Endothelial cell (in vitro differentiated cells): ENCODE measurements at regions not wholly inside any gene's neighbourhood (a gene's known extent, or its start where the extent isn't known, plus 50 kb on each side); places are given as distances from the start of the nearest gene placed in this dataset.

Source experiments
- DNase-seq: peaks from one replicate; pipeline ENCODE4 v3.0.0; 2021; ENCODE audit warnings: low spot score
- H3K27ac Mint-ChIP-seq: one replicate; pipeline ENCODE4 v1.8.0; 2021; ENCODE audit warnings: mixed read lengths, inconsistent platforms; ENCODE audit not compliant: unreplicated experiment
- H3K27me3 Mint-ChIP-seq: one replicate; pipeline ENCODE4 v1.8.0; 2021; ENCODE audit warnings: mild to moderate bottlenecking, moderate library complexity, mixed read lengths, inconsistent platforms; ENCODE audit not compliant: unreplicated experiment
- H3K36me3 Mint-ChIP-seq: one replicate; pipeline ENCODE4 v1.8.0; 2021; ENCODE audit warnings: mild to moderate bottlenecking, low read depth, mixed read lengths, inconsistent platforms; ENCODE audit not compliant: unreplicated experiment
- H3K4me1 Mint-ChIP-seq: one replicate; pipeline ENCODE4 v1.8.0; 2021; ENCODE audit warnings: mild to moderate bottlenecking, mixed read lengths, inconsistent platforms; ENCODE audit not compliant: unreplicated experiment
- H3K4me3 Mint-ChIP-seq: one replicate; pipeline ENCODE4 v1.8.0; 2021; ENCODE audit warnings: mild to moderate bottlenecking, mixed read lengths, inconsistent platforms; ENCODE audit not compliant: unreplicated experiment
- H3K9me3 Mint-ChIP-seq: one replicate; pipeline ENCODE4 v1.8.0; 2021; ENCODE audit warnings: mixed read lengths, inconsistent platforms; ENCODE audit not compliant: unreplicated experiment
- TF ChIP-seq, protein P1 (sequence below): fragments of 200-600 bp; sonication (generic); IDR thresholded peaks from one replicate; pipeline ENCODE4 v1.5.0; 2021; ENCODE audit warnings: antibody characterized with exemption; ENCODE audit not compliant: unreplicated experiment

DNA sequence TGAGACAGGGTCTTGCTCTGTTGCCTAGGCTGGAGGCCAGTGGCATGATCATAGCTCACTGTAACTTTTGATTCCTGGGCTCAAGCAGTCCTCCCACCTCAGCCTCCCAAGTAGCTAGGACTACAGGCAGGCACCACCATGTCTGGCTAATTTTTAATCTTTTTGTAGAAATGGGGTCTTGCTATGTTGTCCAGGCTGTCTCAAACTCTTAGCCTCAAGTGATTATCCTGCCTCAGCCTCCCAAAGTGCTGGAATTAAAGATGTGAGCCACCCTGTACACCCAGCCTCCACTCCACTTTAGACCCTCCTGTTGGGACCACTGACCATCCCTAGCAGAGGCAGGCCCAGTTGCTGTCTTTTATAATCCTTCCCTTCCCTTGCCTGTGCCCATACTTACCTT lies 63.3 kb upstream of the OSBPL8 start:
- no peak overlapping the region for H3K27ac Mint-ChIP-seq
- DNase-seq, result no peak

DNA sequence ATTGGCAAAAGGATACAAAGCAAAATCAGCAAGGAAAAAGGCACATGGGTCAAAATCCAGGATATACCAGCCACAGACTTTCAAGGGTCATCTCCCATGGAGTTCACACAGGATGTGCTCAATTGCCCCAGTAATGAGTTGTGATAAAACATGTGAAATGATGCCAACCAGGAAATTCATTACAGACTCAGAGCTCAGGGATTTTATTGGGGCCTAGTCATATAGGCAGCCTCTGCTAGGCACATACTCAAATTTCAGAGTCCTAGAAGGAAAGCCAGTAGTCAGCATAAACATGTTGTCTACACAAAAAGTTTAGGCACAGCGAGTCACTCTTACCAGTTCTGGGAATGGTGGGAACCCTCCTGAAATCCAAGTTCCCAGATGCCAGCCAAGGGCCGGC lies 64.4 kb upstream of the OSBPL8 start:
- Mint-ChIP-seq H3K4me1 (peaks cover 8% of the 10 kb centered on the region), H3K4me3 (no peak overlapping the region), H3K27me3 (no peaks in the 10 kb centered on the region), H3K36me3 (no peaks in the 10 kb centered on the region), H3K9me3 (no peaks in the 10 kb centered on the region), H3K27ac (no peak overlapping the region)
- DNase-seq, result no peak
- TF ChIP-seq, protein P1, sequence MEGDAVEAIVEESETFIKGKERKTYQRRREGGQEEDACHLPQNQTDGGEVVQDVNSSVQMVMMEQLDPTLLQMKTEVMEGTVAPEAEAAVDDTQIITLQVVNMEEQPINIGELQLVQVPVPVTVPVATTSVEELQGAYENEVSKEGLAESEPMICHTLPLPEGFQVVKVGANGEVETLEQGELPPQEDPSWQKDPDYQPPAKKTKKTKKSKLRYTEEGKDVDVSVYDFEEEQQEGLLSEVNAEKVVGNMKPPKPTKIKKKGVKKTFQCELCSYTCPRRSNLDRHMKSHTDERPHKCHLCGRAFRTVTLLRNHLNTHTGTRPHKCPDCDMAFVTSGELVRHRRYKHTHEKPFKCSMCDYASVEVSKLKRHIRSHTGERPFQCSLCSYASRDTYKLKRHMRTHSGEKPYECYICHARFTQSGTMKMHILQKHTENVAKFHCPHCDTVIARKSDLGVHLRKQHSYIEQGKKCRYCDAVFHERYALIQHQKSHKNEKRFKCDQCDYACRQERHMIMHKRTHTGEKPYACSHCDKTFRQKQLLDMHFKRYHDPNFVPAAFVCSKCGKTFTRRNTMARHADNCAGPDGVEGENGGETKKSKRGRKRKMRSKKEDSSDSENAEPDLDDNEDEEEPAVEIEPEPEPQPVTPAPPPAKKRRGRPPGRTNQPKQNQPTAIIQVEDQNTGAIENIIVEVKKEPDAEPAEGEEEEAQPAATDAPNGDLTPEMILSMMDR, result no peak

More for the DNA sequence above, 63.3 kb upstream of the OSBPL8 start:
- Mint-ChIP-seq H3K27me3 (no peaks in the 10 kb centered on the region), H3K36me3 (no peaks in the 10 kb centered on the region), H3K4me1 (peaks cover 8% of the 10 kb centered on the region), H3K9me3 (no peaks in the 10 kb centered on the region), H3K4me3 (no peak overlapping the region)
- TF ChIP-seq, protein P1, result no peak

DNA sequence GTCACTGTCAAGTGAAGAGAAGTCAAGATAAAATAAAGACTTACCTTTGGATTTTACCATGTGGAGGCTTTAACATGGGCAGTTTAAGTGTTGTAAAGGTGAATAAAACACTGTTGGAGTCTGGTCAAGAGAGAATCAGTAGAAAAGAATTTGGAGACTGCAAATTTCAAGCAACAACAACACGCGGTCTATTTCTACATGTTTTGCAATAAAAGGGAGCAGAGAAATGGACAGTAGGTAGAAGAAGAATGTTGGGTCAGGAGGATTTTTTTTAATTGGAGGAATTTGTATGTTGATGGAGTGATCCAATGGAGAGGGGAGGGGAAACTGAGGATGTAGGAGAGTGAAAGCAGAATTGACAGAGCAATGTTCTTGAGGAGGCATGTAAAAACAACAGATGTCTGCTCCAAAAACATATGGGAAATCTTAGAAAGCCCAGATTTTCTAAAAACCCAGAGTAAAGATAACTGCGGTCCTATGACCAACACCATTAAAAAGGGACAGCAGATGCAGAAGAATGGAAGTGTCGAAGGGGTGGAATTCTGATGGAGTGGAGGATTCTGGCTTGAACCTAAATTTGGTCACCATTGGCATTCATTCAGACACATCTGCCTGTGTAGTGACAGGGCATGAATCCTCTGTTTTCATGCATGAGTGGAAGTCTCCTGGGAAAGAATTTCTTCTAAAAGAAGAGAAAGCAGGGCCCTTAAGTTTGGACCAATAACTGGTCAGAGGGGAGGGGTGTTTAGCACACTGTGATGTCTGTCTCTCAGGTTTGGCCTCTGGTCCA lies 68.0 kb upstream of the OSBPL8 start:
- DNase-seq, result no peak
- TF ChIP-seq, protein P1, result no peak
- Mint-ChIP-seq H3K27ac (no peak overlapping the region), H3K9me3 (no peaks in the 10 kb centered on the region), H3K36me3 (no peaks in the 10 kb centered on the region), H3K27me3 (no peaks in the 10 kb centered on the region), H3K4me1 (peaks cover 2% of the 10 kb centered on the region), H3K4me3 (no peak overlapping the region)

DNA sequence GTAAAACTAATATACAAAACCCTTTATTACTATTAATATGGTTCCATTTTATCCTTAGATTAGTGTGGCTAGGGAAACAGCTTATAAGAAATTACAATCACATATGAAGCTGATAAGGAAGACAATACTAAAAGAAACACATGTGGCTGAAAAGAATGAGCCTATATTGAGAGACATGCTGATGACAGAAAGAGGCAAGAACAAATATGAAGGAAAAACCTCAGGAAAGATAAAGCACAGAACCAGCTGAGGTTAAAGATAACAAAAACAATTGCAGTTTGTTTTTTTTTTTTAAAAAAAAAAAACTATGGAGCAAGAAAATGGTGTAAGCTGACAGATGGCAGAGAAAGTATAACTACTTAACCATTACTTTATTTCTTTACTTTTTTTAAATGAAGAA lies 69.2 kb upstream of the OSBPL8 start:
- no peak for DNase-seq
- no peaks in the 10 kb centered on the region for H3K9me3 Mint-ChIP-seq
- no peaks in the 10 kb centered on the region for H3K27me3 Mint-ChIP-seq
- no peak overlapping the region for H3K27ac Mint-ChIP-seq
- no peak overlapping the region for H3K4me3 Mint-ChIP-seq
- H3K4me1 Mint-ChIP-seq, result peaks cover 8% of the 10 kb centered on the region
- H3K36me3 Mint-ChIP-seq, result no peaks in the 10 kb centered on the region
- TF ChIP-seq, protein P1, result no peak

DNA sequence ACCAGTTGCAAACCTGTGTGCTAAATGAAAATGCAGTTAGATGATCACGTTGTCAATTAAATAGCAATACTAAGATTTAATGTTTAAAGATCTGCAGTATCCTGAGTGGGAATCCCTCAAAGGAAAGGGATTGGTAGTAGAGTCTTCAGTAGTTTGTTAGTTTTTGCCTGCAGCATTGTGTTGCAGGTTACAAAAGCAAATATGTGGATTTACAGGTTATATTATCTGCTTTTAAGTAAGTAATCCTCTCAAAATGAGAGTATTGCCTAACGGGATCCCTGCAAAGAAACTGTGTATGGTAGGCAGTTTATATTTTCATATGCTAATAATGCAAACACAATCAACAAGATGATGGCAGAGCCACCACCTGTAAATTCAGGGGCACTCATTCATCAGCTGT lies 72.2 kb upstream of the OSBPL8 start:
- no peak for DNase-seq
- Mint-ChIP-seq H3K27ac (no peak overlapping the region), H3K27me3 (no peaks in the 10 kb centered on the region), H3K9me3 (no peaks in the 10 kb centered on the region), H3K36me3 (no peaks in the 10 kb centered on the region), H3K4me1 (peaks cover 27% of the 10 kb centered on the region), H3K4me3 (no peak overlapping the region)
- TF ChIP-seq, protein P1, result no peak
